ENCODE measurements at regions not wholly inside any gene's neighbourhood (a gene's known extent, or its start where the extent isn't known, plus 50 kb on each side); places are given as distances from the start of the nearest gene placed in this dataset.

DNA sequence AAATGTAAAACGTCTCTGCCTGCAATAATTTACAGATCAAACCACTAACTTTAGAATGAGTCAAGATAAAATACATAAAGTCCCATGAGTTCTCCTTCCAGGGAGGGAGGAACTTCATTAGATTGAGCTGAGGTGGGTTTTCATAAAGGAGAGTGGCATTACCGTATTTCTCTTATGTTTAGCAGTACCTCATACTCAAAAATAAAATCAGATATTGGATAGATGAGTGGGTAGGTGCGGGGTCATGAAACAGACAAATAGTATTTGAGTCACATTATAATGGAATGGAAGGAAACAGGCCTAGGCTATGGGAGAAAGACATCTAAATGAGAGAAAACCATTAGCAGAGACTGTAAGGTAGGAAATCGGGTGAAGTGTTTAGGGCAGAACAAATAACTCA, 166.1 kb upstream of the SMLR1 start:
- H3K36me3 ChIP-seq (ENCODE audit: insufficient read depth, low read length): no peaks in the 10 kb centered on the region
- H3K27me3 ChIP-seq (ENCODE audit: insufficient read depth, low read length): no peaks in the 10 kb centered on the region
- H3K4me3 ChIP-seq (ENCODE audit: low read length in 2 of 2): no peak overlapping the region
- Mint-ChIP-seq H3K4me1 (peaks cover 0 to 6% (median 3%) of the 10 kb centered on the region in 4 donors), H3K27me3 (no peaks in the 10 kb centered on the region), H3K36me3 (no peaks in the 10 kb centered on the region), H3K27ac (no peak overlapping the region), H3K9me3 (peaks cover 0 to 2% (median 0%) of the 10 kb centered on the region in 8 donors), H3K4me3 (no peak overlapping the region)
- no peak overlapping the region for H3K27ac ChIP-seq (ENCODE audit: low read depth, low read length)
- H3K9me3 ChIP-seq (ENCODE audit: control insufficient read depth in 1 of 2, low read length in 2 of 2): no peaks in the 10 kb centered on the region
- H3K4me1 ChIP-seq (ENCODE audit: insufficient read depth, low read length): no peaks in the 10 kb centered on the region
- DNase-seq: no peak
- intact Hi-C loops (cut with micrococcal nuclease): no loop called here
- ChIA-PET CTCF (ENCODE audit: partially characterized antibody) (no interaction called here), POLR2A (ENCODE audit: partially characterized antibody) (no interaction called here)

DNA sequence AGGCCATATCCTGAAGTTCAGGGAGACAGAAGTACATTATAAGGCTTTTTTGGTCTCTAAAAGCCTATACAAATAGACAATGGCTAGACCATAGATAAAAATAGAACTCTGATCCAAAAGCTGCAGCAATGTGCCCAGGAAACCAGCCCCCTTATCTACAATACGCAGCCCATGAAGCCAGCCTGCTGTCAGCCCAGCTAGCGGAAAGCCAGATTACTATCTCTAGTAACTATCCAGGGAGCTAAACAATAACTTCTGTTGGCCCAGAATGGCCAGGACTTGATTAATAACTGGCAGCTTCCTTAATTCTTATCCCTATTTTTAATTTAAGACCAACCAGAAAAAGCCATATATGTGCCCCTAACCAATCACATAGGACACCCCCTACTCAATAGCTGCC, 160.4 kb upstream of the SMLR1 start:
- CTCF ChIA-PET (ENCODE audit: partially characterized antibody): interaction anchor here (1.2 to 1.5 kb wide), 2 partner anchors 9 to 32 kb away, joined by 3 read pairs; no protein-coding TSS in a partner anchor
- POLR2A ChIA-PET (ENCODE audit: partially characterized antibody): no interaction called here
- no peak for DNase-seq
- Mint-ChIP-seq H3K27ac (peak overlapping the region in 1 of 7 donors; percentile 62), H3K4me1 (peaks cover 0 to 2% (median 0%) of the 10 kb centered on the region in 4 donors), H3K4me3 (no peak overlapping the region), H3K36me3 (no peaks in the 10 kb centered on the region), H3K27me3 (no peaks in the 10 kb centered on the region), H3K9me3 (peaks cover 0 to 2% (median 0%) of the 10 kb centered on the region in 8 donors)
- Histone ChIP-seq H3K4me3 (ENCODE audit: low read length in 2 of 2) (no peak overlapping the region), H3K4me1 (ENCODE audit: insufficient read depth, low read length) (no peaks in the 10 kb centered on the region), H3K9me3 (ENCODE audit: control insufficient read depth in 1 of 2, low read length in 2 of 2) (no peaks in the 10 kb centered on the region), H3K27me3 (ENCODE audit: insufficient read depth, low read length) (no peaks in the 10 kb centered on the region), H3K27ac (ENCODE audit: low read depth, low read length) (no peak overlapping the region), H3K36me3 (ENCODE audit: insufficient read depth, low read length) (no peaks in the 10 kb centered on the region)
- intact Hi-C loops (cut with micrococcal nuclease): no loop called here

DNA sequence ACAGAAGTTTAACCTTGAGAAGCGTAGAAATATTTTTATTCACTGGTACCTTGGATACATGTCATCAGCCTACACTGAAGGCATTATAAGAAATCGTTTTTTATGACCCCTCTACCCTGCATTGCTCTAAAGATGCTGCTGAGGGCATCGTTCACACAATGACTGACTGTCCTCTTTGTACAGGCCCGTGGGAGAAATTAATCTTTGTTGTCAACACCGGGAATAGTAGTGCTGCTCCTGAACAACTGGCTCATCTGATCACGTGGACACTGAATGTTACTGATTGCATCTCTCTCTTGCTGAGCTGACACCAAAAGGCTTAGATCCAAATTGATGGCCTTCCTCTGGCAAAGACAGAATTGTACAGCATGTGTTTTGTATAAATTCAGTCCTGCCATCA, 157.1 kb upstream of the SMLR1 start:
- Histone ChIP-seq H3K4me1 (ENCODE audit: insufficient read depth, low read length) (peaks cover under 1% of the 10 kb centered on the region), H3K27ac (ENCODE audit: low read depth, low read length) (no peak overlapping the region), H3K9me3 (ENCODE audit: control insufficient read depth in 1 of 2, low read length in 2 of 2) (no peaks in the 10 kb centered on the region), H3K4me3 (ENCODE audit: low read length in 2 of 2) (no peak overlapping the region), H3K36me3 (ENCODE audit: insufficient read depth, low read length) (no peaks in the 10 kb centered on the region), H3K27me3 (ENCODE audit: insufficient read depth, low read length) (no peaks in the 10 kb centered on the region)
- DNase-seq: no peak
- intact Hi-C loops (cut with micrococcal nuclease): no loop called here
- Mint-ChIP-seq H3K27me3 (no peaks in the 10 kb centered on the region), H3K36me3 (no peaks in the 10 kb centered on the region), H3K9me3 (peaks cover 0 to 1% (median 0%) of the 10 kb centered on the region in 8 donors), H3K4me1 (peaks cover 0 to 4% (median 2%) of the 10 kb centered on the region in 4 donors), H3K27ac (peak overlapping the region in 1 of 7 donors; percentile 45), H3K4me3 (no peak overlapping the region)
- ChIA-PET CTCF (ENCODE audit: partially characterized antibody) (no interaction called here), POLR2A (ENCODE audit: partially characterized antibody) (no interaction called here)

DNA sequence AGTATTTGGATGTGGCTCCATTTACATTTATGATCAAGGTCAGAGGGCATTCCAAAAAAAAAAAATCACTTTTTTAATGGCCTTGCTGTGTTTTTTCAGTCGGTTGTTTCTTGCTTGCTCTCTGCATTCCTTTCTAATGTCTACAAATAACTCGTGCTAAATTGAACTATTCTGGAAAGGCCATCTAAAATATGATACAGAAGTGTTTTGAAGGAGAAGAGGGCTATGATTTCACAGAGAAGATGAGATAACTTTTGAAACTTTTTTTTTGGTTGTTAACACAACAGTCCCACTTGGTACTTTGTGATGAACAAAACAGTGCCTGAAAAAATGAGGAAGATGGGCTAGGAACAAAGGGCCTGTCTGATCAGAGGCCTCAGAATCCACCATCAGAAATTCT, 156.1 kb upstream of the SMLR1 start:
- Histone ChIP-seq H3K27me3 (ENCODE audit: insufficient read depth, low read length) (no peaks in the 10 kb centered on the region), H3K27ac (ENCODE audit: low read depth, low read length) (no peak overlapping the region), H3K9me3 (ENCODE audit: control insufficient read depth in 1 of 2, low read length in 2 of 2) (no peaks in the 10 kb centered on the region), H3K4me1 (ENCODE audit: insufficient read depth, low read length) (peaks cover 9% of the 10 kb centered on the region), H3K36me3 (ENCODE audit: insufficient read depth, low read length) (no peaks in the 10 kb centered on the region), H3K4me3 (ENCODE audit: low read length in 2 of 2) (no peak overlapping the region)
- peaks cover under 1 to 9% (median 4%) of the 10 kb centered on the region in 4 donors for H3K4me1 Mint-ChIP-seq
- CTCF ChIA-PET (ENCODE audit: partially characterized antibody): interaction anchor here (1.4 kb wide), 1 partner anchor 344 kb away, joined by 3 read pairs; no protein-coding TSS in a partner anchor
- intact Hi-C loops (cut with micrococcal nuclease): no loop called here
- no peak overlapping the region for H3K4me3 Mint-ChIP-seq
- no peak for DNase-seq
- POLR2A ChIA-PET (ENCODE audit: partially characterized antibody): no interaction called here
- no peaks in the 10 kb centered on the region for H3K36me3 Mint-ChIP-seq
- peak overlapping the region in 1 of 7 donors; percentile 2 for H3K27ac Mint-ChIP-seq
- H3K9me3 Mint-ChIP-seq: peaks cover 0 to 2% (median 0%) of the 10 kb centered on the region in 8 donors
- H3K27me3 Mint-ChIP-seq: no peaks in the 10 kb centered on the region

DNA sequence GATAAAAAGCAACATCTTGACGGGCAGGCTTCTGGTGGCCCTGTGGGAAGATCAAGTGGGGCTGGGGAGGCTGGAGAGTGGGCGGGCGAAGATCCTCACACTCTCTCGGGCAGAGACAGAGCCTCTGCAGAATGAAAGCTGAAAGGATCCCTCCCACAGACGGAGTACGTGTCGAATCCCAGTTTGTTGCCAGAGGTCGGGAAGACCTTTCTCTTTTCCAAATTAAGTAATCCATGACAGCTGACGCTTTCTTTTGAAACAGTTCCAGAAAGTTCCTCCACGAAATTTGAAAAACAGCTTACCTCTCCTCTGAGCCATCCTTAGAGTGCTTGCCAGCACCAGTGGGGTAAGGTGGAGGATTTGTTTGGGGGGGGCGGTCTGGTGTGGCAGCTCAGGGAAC, 155.6 kb upstream of the SMLR1 start:
- H3K27ac ChIP-seq (ENCODE audit: low read depth, low read length): no peak overlapping the region
- Mint-ChIP-seq H3K4me3 (no peak overlapping the region), H3K27ac (peak overlapping the region in 1 of 7 donors; percentile 2), H3K9me3 (peaks cover 0 to 3% (median 0%) of the 10 kb centered on the region in 8 donors), H3K4me1 (peaks cover 4 to 14% (median 8%) of the 10 kb centered on the region in 4 donors), H3K36me3 (no peaks in the 10 kb centered on the region), H3K27me3 (no peaks in the 10 kb centered on the region)
- no peak for DNase-seq
- intact Hi-C loops (cut with micrococcal nuclease): no loop called here
- H3K4me1 ChIP-seq (ENCODE audit: insufficient read depth, low read length): peaks cover 9% of the 10 kb centered on the region
- no peak overlapping the region for H3K4me3 ChIP-seq (ENCODE audit: low read length in 2 of 2)
- no peaks in the 10 kb centered on the region for H3K9me3 ChIP-seq (ENCODE audit: control insufficient read depth in 1 of 2, low read length in 2 of 2)
- ChIA-PET POLR2A (ENCODE audit: partially characterized antibody) (no interaction called here), CTCF (ENCODE audit: partially characterized antibody) (interaction anchor here (0.9 to 1.4 kb wide), 2 partner anchors 96 to 344 kb away, joined by 3 read pairs; no protein-coding TSS in a partner anchor)
- no peaks in the 10 kb centered on the region for H3K36me3 ChIP-seq (ENCODE audit: insufficient read depth, low read length)
- H3K27me3 ChIP-seq (ENCODE audit: insufficient read depth, low read length): no peaks in the 10 kb centered on the region

DNA sequence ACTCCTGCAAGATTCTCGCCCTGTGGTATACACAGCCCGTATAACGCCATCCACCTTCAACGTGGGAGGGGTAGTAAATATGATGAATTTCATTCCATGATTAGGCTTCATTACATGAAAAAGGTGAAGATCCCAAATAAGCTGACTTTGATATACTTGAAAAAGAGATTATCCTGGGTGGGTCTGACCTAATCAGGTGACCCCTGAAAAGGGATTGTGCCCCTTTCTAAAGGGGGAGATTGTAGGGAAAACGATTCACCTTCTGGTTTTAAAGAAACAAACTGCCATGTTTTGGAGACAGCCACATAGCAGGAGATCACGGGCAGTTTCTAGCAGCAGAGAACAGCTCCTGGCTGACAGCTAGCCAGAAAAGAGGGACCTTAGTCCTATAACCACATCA, 155.1 kb upstream of the SMLR1 start:
- Mint-ChIP-seq H3K9me3 (peaks cover 0 to 9% (median 4%) of the 10 kb centered on the region in 8 donors), H3K36me3 (no peaks in the 10 kb centered on the region), H3K4me1 (peaks cover 4 to 17% (median 8%) of the 10 kb centered on the region in 4 donors), H3K27ac (peak overlapping the region in 1 of 7 donors; percentile 23), H3K27me3 (no peaks in the 10 kb centered on the region), H3K4me3 (no peak overlapping the region)
- ChIA-PET CTCF (ENCODE audit: partially characterized antibody) (interaction anchor here (0.9 to 1.4 kb wide), 2 partner anchors 97 to 345 kb away, joined by 3 read pairs; no protein-coding TSS in a partner anchor), POLR2A (ENCODE audit: partially characterized antibody) (no interaction called here)
- intact Hi-C loops (cut with micrococcal nuclease): no loop called here
- Histone ChIP-seq H3K4me3 (ENCODE audit: low read length in 2 of 2) (no peak overlapping the region), H3K36me3 (ENCODE audit: insufficient read depth, low read length) (no peaks in the 10 kb centered on the region), H3K27ac (ENCODE audit: low read depth, low read length) (no peak overlapping the region), H3K9me3 (ENCODE audit: control insufficient read depth in 1 of 2, low read length in 2 of 2) (no peaks in the 10 kb centered on the region), H3K27me3 (ENCODE audit: insufficient read depth, low read length) (no peaks in the 10 kb centered on the region), H3K4me1 (ENCODE audit: insufficient read depth, low read length) (peaks cover 9% of the 10 kb centered on the region)
- no peak for DNase-seq

DNA sequence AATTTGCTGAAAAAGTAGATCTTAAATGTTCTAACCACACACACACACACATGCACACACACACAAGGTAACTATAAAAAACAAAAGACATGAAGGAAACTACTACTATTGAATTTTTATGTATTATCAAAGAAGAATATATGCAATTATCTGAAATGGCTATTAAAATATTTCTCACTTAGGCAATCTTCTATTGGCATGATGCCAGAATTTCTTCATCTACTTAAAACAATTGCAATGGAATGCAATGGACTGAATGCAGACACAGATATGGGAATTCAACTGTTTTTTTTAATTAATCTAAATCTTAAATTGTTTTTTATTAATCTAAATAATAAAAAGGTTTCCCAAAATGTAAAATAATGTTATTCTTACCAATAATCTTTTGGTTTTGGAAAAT, 152.6 kb upstream of the SMLR1 start:
- H3K4me1 ChIP-seq (ENCODE audit: insufficient read depth, low read length): peaks cover 9% of the 10 kb centered on the region
- no peak for DNase-seq

More for the DNA sequence above, 152.6 kb upstream of the SMLR1 start:
- no peak overlapping the region for H3K4me3 Mint-ChIP-seq
- Histone ChIP-seq H3K27me3 (ENCODE audit: insufficient read depth, low read length) (no peaks in the 10 kb centered on the region), H3K4me3 (ENCODE audit: low read length in 2 of 2) (no peak overlapping the region), H3K9me3 (ENCODE audit: control insufficient read depth in 1 of 2, low read length in 2 of 2) (no peaks in the 10 kb centered on the region), H3K27ac (ENCODE audit: low read depth, low read length) (no peak overlapping the region), H3K36me3 (ENCODE audit: insufficient read depth, low read length) (no peaks in the 10 kb centered on the region)
- H3K27ac Mint-ChIP-seq: no peak overlapping the region
- peaks cover 2 to 24% (median 17%) of the 10 kb centered on the region in 8 donors for H3K9me3 Mint-ChIP-seq
- ChIA-PET POLR2A (ENCODE audit: partially characterized antibody) (no interaction called here), CTCF (ENCODE audit: partially characterized antibody) (no interaction called here)
- no peaks in the 10 kb centered on the region for H3K36me3 Mint-ChIP-seq
- no peaks in the 10 kb centered on the region for H3K27me3 Mint-ChIP-seq
- intact Hi-C loops (cut with micrococcal nuclease): no loop called here
- H3K4me1 Mint-ChIP-seq: peaks cover 4 to 17% (median 9%) of the 10 kb centered on the region in 4 donors
